ENCODE measurements at regions not wholly inside any gene's neighbourhood (a gene's known extent, or its start where the extent isn't known, plus 50 kb on each side); places are given as distances from the start of the nearest gene placed in this dataset.

DNA sequence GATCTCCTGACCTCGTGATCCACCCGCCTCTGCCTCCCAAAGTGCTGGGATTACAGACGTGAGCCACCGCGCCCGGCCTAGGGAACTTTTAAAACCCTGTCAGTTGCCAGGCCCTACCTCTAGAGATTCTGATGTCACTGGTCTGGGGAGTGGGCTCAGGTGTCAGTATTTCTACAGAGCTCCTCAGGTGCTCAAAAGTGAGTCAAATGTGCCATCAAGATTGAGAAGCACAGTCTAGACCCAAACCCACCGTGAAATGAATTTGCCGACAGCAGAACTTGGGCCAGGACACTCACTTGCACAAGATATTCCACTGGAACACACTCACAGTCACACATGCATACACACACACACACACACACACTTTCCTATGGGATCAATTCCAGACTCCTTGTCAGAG lies 215.5 kb downstream of the RRAGC start:
- H3K4me1 ChIP-seq (ENCODE audit: control insufficient read depth in 4 of 4, insufficient read depth in 4 of 4, low read length in 3 of 4), result no peaks in the 10 kb centered on the region
- H3K9me3 ChIP-seq (ENCODE audit: control insufficient read depth in 4 of 4, low read length in 3 of 4), result peaks cover 0 to 5% (median 2%) of the 10 kb centered on the region in 4 donors
- 94% methylated on average over 8 of the region's 8 CpGs for WGBS
- TF ChIP-seq GABPA (IDR thresholded peaks at IDR 0.05 in 1 of 2, conservative IDR thresholded peaks at IDR 0.05 in 1 of 2), result no peak
- no peak for TF ChIP-seq HNF4A (conservative IDR thresholded peaks at IDR 0.05)
- no peak for TF ChIP-seq RXRA (IDR thresholded peaks at IDR 0.05)
- no peak for TF ChIP-seq SP1 (IDR thresholded peaks at IDR 0.05)
- TF ChIP-seq TAF1 (conservative IDR thresholded peaks at IDR 0.05), result no peak
- no peak for TF ChIP-seq FOXA2 (IDR thresholded peaks at IDR 0.05)
- TF ChIP-seq JUND (IDR thresholded peaks at IDR 0.05), result no peak
- no peak for TF ChIP-seq NR2F2 (IDR thresholded peaks at IDR 0.05)
- no peak for TF ChIP-seq REST (IDR thresholded peaks at IDR 0.05)
- TF ChIP-seq EGR1 (IDR thresholded peaks at IDR 0.05; ENCODE audit: low read depth in 2 of 2), result no peak
- TF ChIP-seq RAD21 (IDR thresholded peaks at IDR 0.05), result no peak
- no peak for TF ChIP-seq ATF3 (IDR thresholded peaks at IDR 0.05)
- TF ChIP-seq, protein P1, sequence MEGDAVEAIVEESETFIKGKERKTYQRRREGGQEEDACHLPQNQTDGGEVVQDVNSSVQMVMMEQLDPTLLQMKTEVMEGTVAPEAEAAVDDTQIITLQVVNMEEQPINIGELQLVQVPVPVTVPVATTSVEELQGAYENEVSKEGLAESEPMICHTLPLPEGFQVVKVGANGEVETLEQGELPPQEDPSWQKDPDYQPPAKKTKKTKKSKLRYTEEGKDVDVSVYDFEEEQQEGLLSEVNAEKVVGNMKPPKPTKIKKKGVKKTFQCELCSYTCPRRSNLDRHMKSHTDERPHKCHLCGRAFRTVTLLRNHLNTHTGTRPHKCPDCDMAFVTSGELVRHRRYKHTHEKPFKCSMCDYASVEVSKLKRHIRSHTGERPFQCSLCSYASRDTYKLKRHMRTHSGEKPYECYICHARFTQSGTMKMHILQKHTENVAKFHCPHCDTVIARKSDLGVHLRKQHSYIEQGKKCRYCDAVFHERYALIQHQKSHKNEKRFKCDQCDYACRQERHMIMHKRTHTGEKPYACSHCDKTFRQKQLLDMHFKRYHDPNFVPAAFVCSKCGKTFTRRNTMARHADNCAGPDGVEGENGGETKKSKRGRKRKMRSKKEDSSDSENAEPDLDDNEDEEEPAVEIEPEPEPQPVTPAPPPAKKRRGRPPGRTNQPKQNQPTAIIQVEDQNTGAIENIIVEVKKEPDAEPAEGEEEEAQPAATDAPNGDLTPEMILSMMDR (IDR thresholded peaks at IDR 0.05; ENCODE audit: low read depth, low read length, missing input control), result no peak
- no peak for TF ChIP-seq HNF4G (IDR thresholded peaks at IDR 0.05)
- TF ChIP-seq, protein P2, sequence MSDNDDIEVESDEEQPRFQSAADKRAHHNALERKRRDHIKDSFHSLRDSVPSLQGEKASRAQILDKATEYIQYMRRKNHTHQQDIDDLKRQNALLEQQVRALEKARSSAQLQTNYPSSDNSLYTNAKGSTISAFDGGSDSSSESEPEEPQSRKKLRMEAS (IDR thresholded peaks at IDR 0.05), result no peak
- no peak for TF ChIP-seq YY1 (IDR thresholded peaks at IDR 0.05)
- TF ChIP-seq, protein P3, sequence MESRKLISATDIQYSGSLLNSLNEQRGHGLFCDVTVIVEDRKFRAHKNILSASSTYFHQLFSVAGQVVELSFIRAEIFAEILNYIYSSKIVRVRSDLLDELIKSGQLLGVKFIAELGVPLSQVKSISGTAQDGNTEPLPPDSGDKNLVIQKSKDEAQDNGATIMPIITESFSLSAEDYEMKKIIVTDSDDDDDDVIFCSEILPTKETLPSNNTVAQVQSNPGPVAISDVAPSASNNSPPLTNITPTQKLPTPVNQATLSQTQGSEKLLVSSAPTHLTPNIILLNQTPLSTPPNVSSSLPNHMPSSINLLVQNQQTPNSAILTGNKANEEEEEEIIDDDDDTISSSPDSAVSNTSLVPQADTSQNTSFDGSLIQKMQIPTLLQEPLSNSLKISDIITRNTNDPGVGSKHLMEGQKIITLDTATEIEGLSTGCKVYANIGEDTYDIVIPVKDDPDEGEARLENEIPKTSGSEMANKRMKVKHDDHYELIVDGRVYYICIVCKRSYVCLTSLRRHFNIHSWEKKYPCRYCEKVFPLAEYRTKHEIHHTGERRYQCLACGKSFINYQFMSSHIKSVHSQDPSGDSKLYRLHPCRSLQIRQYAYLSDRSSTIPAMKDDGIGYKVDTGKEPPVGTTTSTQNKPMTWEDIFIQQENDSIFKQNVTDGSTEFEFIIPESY (IDR thresholded peaks at IDR 0.05), result no peak
- TF ChIP-seq FOXA1 (IDR thresholded peaks at IDR 0.05), result no peak
- DNase-seq (ENCODE audit: low spot score), result no peak
- H3K27ac ChIP-seq (ENCODE audit: low read depth in 1 of 2, low read length in 2 of 2), result no peak overlapping the region
- no peak overlapping the region for H3K4me3 ChIP-seq (ENCODE audit: low read depth in 1 of 3, low read length in 3 of 3)
- no peaks in the 10 kb centered on the region for H3K36me3 ChIP-seq (ENCODE audit: control insufficient read depth in 4 of 4, insufficient read depth in 3 of 4, low read depth in 1 of 4, low read length in 3 of 4)
- no peak overlapping the region for H3K9ac ChIP-seq (ENCODE audit: low read depth in 1 of 2, low read length in 2 of 2)
- no peaks in the 10 kb centered on the region for H3K27me3 ChIP-seq (ENCODE audit: control insufficient read depth in 4 of 4, insufficient read depth in 4 of 4, low read length in 3 of 4)

All from liver (tissue), 8 donors.